Activated CD4-positive, alpha-beta T cell treated with anti-CD3 and anti-CD28 coated beads, Interleukin-2, amount 10 ng/mL, durations not matched to agents 7 days and 5 days (primary cell): ENCODE measurements at regions not wholly inside any gene's neighbourhood (a gene's known extent, or its start where the extent isn't known, plus 50 kb on each side); places are given as distances from the start of the nearest gene placed in this dataset.

Experiments used
- CTCF ChIA-PET: fragments of 350-600 bp; sonication (Branson Sonifier 250); formaldehyde crosslinking; loops from one replicate; lab custom pipeline; 2021; ENCODE audit warnings: antibody characterized with exemption; lab: Charles Lee
- POLR2A ChIA-PET: fragments of 350-600 bp; sonication (Branson Sonifier 250); formaldehyde crosslinking; loops from one replicate; lab custom pipeline; 2021; ENCODE audit warnings: antibody characterized with exemption; lab: Charles Lee
- DNase-seq: peaks from one replicate; pipeline ENCODE4 v3.0.0-alpha.2; 2020
- H3K27ac Mint-ChIP-seq: one replicate; pipeline ENCODE4 v1.8.0; 2021; ENCODE audit warnings: mild to moderate bottlenecking, moderate library complexity, mixed read lengths
- H3K27me3 Mint-ChIP-seq: one replicate; pipeline ENCODE4 v1.8.0; 2021; ENCODE audit warnings: mixed read lengths
- H3K36me3 Mint-ChIP-seq: one replicate; pipeline ENCODE4 v1.8.0; 2021; ENCODE audit warnings: low read depth, mixed read lengths
- H3K4me1 Mint-ChIP-seq: one replicate; pipeline ENCODE4 v1.8.0; 2021; ENCODE audit warnings: mixed read lengths
- H3K4me3 Mint-ChIP-seq: one replicate; pipeline ENCODE4 v1.8.0; 2021; ENCODE audit warnings: mild to moderate bottlenecking, moderate library complexity, mixed read lengths
- H3K9me3 Mint-ChIP-seq: one replicate; pipeline ENCODE4 v1.8.0; 2021; ENCODE audit warnings: mixed read lengths

DNA sequence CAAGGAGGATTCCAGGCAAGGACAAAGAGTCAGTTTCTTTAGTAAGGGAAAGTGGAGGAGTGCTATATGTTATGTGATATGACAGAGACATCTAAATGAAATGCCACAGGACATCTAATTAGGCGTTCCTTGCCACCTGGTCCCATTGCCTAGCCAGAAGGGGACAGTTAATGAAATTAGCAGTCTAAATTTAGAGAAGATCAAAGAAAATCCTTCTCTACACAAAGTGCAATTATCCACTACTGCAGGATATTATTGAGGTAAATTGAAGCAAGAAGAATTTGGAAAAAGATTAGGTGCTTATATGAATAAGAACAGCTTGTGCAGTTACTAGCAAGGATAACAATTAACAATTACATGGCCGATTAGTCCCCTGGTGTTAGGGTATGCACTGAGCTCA lies 495.3 kb upstream of the NMUR2 start:
- Mint-ChIP-seq H3K27ac (no peak overlapping the region), H3K4me1 (no peaks in the 10 kb centered on the region), H3K36me3 (no peaks in the 10 kb centered on the region), H3K9me3 (peaks cover 6% of the 10 kb centered on the region), H3K27me3 (no peaks in the 10 kb centered on the region), H3K4me3 (no peak overlapping the region)
- CTCF ChIA-PET, result no interaction called here
- DNase-seq, result no peak
- POLR2A ChIA-PET, result no interaction called here

DNA sequence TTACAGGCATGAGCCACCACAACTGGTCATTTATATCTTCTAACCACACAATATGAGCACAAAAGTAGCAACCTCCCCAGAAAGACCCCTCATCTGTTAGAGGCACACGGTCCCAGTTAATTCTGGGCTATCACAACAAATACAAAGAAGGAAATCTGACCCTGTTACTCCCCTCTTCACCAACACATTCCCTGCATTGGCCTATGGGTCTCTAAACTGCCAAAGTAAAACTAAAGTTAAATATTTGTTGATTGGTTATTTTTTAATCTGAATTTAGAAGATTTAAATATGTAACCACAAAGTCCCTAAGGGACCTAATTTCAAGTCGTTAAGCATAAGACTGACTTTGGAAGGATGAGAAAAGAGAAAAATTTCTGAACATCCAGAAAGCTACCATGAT lies 496.7 kb upstream of the NMUR2 start:
- Mint-ChIP-seq H3K36me3 (no peaks in the 10 kb centered on the region), H3K9me3 (peaks cover 6% of the 10 kb centered on the region), H3K4me3 (no peak overlapping the region), H3K27me3 (no peaks in the 10 kb centered on the region), H3K4me1 (no peaks in the 10 kb centered on the region), H3K27ac (no peak overlapping the region)
- no peak for DNase-seq
- POLR2A ChIA-PET, result no interaction called here
- CTCF ChIA-PET, result no interaction called here

GRCh38 chr5:152905286-152905685 lies 500.2 kb upstream of the NMUR2 start:
- H3K9me3 Mint-ChIP-seq, result no peaks in the 10 kb centered on the region
- no peak for DNase-seq
- H3K27ac Mint-ChIP-seq, result no peak overlapping the region
- no peaks in the 10 kb centered on the region for H3K27me3 Mint-ChIP-seq
- H3K4me3 Mint-ChIP-seq, result no peak overlapping the region
- H3K36me3 Mint-ChIP-seq, result no peaks in the 10 kb centered on the region
- H3K4me1 Mint-ChIP-seq, result no peaks in the 10 kb centered on the region
- POLR2A ChIA-PET, result no interaction called here
- CTCF ChIA-PET, result no interaction called here

DNA sequence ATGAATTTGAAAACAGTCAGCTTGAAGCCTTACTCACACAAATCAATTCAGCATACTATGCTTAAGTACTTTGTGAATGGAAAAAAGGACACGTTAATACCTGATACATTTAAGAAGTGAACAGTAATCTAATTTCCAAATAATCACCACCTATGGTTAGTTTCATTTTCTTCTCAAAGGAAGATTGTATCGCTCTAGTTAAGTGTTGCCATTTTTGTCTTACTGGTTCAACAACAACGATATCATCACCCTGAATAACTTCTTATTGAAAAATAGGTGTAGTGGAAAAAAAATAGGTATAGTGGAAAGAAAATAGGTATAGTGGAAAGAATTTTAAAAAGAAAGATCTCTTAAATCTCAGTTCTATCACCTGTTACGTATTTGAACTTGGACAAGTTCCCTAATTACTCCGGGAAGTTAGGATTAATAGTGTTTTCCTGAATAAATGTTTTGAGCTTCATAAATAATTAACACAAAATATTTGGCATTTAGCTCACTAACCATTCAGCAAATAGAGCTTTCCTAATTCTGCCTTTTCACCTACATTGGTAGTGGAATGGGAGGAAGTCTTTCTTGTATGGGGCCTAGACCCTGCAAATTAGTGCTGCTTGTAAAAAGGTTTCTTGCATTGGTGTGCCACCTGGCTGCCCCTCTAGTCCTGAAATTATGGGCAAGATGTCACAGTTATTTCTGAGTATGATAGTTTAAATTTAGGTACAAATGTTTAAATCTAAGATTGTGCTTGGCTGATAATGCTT lies 502.6 kb upstream of the NMUR2 start:
- peaks cover 4% of the 10 kb centered on the region for H3K9me3 Mint-ChIP-seq
- H3K27ac Mint-ChIP-seq, result no peak overlapping the region
- H3K27me3 Mint-ChIP-seq, result no peaks in the 10 kb centered on the region
- no peaks in the 10 kb centered on the region for H3K4me1 Mint-ChIP-seq
- H3K4me3 Mint-ChIP-seq, result no peak overlapping the region
- DNase-seq, result no peak
- CTCF ChIA-PET, result no interaction called here
- POLR2A ChIA-PET, result no interaction called here
- no peaks in the 10 kb centered on the region for H3K36me3 Mint-ChIP-seq

DNA sequence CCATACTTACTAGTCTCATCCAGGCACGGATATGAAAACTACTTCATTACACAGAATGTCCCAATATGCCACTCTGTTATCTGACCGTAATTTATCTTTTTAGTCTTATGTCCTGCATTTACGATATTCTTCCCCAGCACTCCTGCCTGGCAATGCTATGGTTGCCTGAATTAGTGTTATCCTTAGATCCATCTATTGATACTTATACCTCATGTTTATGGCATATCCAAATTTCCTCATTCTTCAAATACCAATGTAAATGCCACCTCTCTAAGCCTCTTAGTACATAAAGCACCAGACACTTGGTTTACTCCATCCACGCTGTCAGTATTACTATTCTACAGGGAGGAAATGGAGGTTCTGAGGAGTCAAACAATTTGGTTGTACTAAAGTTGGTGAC lies 507.8 kb upstream of the NMUR2 start:
- Mint-ChIP-seq H3K4me3 (no peak overlapping the region), H3K36me3 (no peaks in the 10 kb centered on the region), H3K9me3 (peaks cover 4% of the 10 kb centered on the region), H3K27me3 (no peaks in the 10 kb centered on the region), H3K27ac (no peak overlapping the region), H3K4me1 (no peaks in the 10 kb centered on the region)
- ChIA-PET POLR2A (no interaction called here), CTCF (interaction anchor here (0.5 kb wide), 1 partner anchor 477 kb away, joined by 3 read pairs; no protein-coding TSS in a partner anchor)
- no peak for DNase-seq

- H3K4me1 Mint-ChIP-seq, result no peaks in the 10 kb centered on the region
- no peak overlapping the region for H3K27ac Mint-ChIP-seq
- no peaks in the 10 kb centered on the region for H3K27me3 Mint-ChIP-seq
- no peaks in the 10 kb centered on the region for H3K36me3 Mint-ChIP-seq
- CTCF ChIA-PET, result no interaction called here
- H3K9me3 Mint-ChIP-seq, result peaks cover 3% of the 10 kb centered on the region
- POLR2A ChIA-PET, result no interaction called here
- H3K4me3 Mint-ChIP-seq, result no peak overlapping the region
- no peak for DNase-seq
These were observed 527.5 kb upstream of the NMUR2 start for GRCh38 chr5:152932621-152933020.

- Mint-ChIP-seq H3K4me1 (no peaks in the 10 kb centered on the region), H3K27me3 (no peaks in the 10 kb centered on the region), H3K27ac (no peak overlapping the region), H3K36me3 (no peaks in the 10 kb centered on the region), H3K9me3 (peaks cover 4% of the 10 kb centered on the region), H3K4me3 (no peak overlapping the region)
- CTCF ChIA-PET, result no interaction called here
- no peak for DNase-seq
- POLR2A ChIA-PET, result no interaction called here
These were observed 528.0 kb upstream of the NMUR2 start for GRCh38 chr5:152933056-152933455.

DNA sequence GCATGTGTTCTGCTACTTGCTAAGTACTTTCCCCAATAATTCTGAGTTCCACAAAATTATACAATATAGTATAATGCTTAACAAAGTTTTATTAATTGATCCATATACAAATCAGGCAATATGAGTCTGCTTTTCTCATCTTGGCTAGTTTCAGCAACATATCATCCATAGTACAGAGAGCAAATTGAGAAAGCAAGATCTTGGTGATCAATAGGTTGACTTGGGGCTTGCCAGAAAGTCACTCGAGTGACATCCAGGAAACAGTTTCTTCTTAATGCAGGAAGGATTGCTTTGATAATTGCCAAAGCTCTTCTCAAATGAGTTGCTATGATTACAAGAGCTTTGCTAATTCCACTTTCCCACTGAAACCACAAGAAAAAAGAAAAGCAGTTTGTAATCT lies 533.6 kb upstream of the NMUR2 start:
- peaks cover 5% of the 10 kb centered on the region for H3K9me3 Mint-ChIP-seq
- no peaks in the 10 kb centered on the region for H3K4me1 Mint-ChIP-seq
- POLR2A ChIA-PET, result no interaction called here
- H3K27me3 Mint-ChIP-seq, result no peaks in the 10 kb centered on the region
- DNase-seq, result no peak
- CTCF ChIA-PET, result no interaction called here
- no peaks in the 10 kb centered on the region for H3K36me3 Mint-ChIP-seq
- no peak overlapping the region for H3K4me3 Mint-ChIP-seq
- no peak overlapping the region for H3K27ac Mint-ChIP-seq

DNA sequence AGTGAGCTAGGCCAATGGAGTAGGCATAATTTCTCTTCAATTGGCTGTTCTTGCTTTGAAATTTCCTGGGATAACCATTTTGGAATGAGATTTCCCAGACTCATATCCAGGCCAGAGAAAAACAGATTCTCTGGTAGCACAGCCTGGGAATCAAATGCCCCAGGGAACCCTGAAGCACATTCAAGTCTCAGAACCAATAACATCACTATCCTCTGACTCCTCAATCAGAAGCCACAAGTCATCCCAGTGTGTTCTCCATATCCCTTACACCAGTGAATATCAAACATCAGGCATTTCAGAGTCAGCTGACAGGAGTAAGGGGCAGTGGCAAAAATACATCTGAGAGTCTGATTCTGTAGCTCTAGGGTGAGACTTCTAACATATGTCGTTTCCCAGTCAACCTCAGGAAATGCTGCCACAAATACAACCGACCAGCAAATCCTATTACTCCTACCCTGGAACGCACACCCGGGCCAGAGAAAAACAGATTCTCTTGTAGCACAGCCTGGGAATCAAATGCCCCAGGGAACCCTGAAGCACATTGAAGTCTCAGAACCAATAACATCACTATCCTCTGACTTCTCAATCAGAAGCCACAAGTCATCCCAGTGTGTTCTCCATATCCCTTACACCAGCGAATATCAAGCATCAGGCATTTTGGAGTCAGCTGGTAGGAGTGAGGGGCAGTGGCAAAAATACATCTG lies 537.7 kb upstream of the NMUR2 start:
- Mint-ChIP-seq H3K9me3 (peaks cover 5% of the 10 kb centered on the region), H3K36me3 (no peaks in the 10 kb centered on the region), H3K4me1 (no peaks in the 10 kb centered on the region), H3K27ac (no peak overlapping the region), H3K27me3 (no peaks in the 10 kb centered on the region), H3K4me3 (no peak overlapping the region)
- ChIA-PET CTCF (no interaction called here), POLR2A (no interaction called here)
- no peak for DNase-seq

GRCh38 chr5:152953788-152954483 lies 536.5 kb upstream of the GRIA1 start:
- no peaks in the 10 kb centered on the region for H3K36me3 Mint-ChIP-seq
- H3K9me3 Mint-ChIP-seq, result peaks cover 5% of the 10 kb centered on the region
- DNase-seq, result no peak
- no peaks in the 10 kb centered on the region for H3K4me1 Mint-ChIP-seq
- H3K4me3 Mint-ChIP-seq, result no peak overlapping the region
- H3K27me3 Mint-ChIP-seq, result no peaks in the 10 kb centered on the region
- H3K27ac Mint-ChIP-seq, result no peak overlapping the region
- ChIA-PET POLR2A (no interaction called here), CTCF (no interaction called here)

GRCh38 chr5:152956943-152957613 lies 533.4 kb upstream of the GRIA1 start:
- Mint-ChIP-seq H3K27ac (no peak overlapping the region), H3K4me1 (no peaks in the 10 kb centered on the region), H3K27me3 (no peaks in the 10 kb centered on the region), H3K36me3 (no peaks in the 10 kb centered on the region), H3K4me3 (no peak overlapping the region), H3K9me3 (peaks cover 8% of the 10 kb centered on the region)
- POLR2A ChIA-PET, result no interaction called here
- DNase-seq, result no peak
- CTCF ChIA-PET, result no interaction called here

GRCh38 chr5:152978141-152978835 lies 512.2 kb upstream of the GRIA1 start:
- Mint-ChIP-seq H3K4me3 (no peak overlapping the region), H3K36me3 (no peaks in the 10 kb centered on the region), H3K27me3 (no peaks in the 10 kb centered on the region), H3K27ac (no peak overlapping the region), H3K9me3 (peaks cover 22% of the 10 kb centered on the region), H3K4me1 (no peaks in the 10 kb centered on the region)
- POLR2A ChIA-PET, result no interaction called here
- DNase-seq, result no peak
- CTCF ChIA-PET, result no interaction called here
